Epithelial cell of prostate (primary cell): ENCODE measurements at regions not wholly inside any gene's neighbourhood (a gene's known extent, or its start where the extent isn't known, plus 50 kb on each side); places are given as distances from the start of the nearest gene placed in this dataset.

Experiments
- DNase-seq: peaks from one replicate; pipeline ENCODE4 v3.0.0-alpha.2; 2011; ENCODE audit warnings: low read depth, low spot score
- H3K27ac ChIP-seq: fragments of 450-650 bp; 2 replicates; pipeline ENCODE4 v1.5.1; 2017; ENCODE audit warnings: mild to moderate bottlenecking

DNA sequence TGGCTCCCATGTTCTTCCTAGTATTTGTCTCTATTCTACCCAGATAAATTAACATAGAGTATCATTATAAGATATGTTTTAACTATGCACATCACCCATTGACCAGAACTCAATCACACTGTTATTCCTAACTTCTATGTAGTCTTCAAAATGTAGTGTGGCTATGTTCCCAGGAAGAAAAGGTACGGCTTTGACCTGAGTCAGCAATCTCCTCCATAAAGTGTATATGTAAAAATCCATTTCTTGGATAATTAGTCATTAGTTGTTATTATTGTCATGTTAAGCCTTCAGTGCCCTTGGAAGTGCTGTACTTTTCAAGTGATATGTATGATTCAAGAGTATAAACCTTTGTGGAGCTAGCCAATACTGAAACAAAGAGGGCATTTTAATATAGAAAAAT lies 444.0 kb upstream of the ZWINT start:
- DNase-seq: no peak
- no peak overlapping the region for H3K27ac ChIP-seq

DNA sequence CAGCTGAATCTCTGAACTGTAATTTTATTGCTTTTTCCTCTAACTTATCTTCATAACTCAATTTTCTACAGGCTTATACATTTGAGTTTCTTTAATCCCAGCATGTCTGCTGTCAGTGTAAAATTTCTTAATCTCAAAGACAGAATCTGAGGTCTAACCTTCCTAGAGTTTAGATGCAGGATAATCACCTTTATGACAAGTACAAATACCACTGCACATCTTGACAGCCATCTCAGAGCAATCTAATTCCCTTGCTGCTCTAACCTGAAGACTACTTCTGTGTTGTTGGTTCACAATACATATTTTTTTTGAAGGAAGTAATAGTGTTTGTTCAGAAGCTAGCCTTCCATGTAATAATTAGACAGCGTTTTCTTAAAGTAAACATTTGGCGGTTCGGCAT lies 424.2 kb upstream of the ZWINT start:
- no peak for DNase-seq
- no peak overlapping the region for H3K27ac ChIP-seq

- no peak overlapping the region for H3K27ac ChIP-seq
- no peak for DNase-seq
These were observed 421.4 kb upstream of the ZWINT start for GRCh38 chr10:56782503-56782902.

DNA sequence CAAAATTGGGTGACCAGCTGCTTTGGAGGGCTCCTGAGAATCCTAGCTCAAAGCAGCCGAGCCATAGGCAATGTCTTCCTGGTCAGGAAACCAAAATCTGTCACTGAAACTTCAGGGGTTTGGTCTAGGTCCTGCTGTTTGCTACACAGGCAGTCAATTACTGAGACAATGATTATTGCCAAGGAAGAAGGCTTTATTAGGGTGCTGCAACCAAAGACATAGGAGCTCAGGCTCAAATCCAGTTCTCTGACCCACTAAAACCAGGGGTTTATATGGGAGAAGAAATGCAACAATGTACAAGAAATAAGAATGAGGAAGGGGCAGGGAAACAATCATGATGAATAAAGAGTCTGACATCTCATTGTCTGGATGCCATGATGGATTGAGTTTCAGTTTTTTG lies 410.3 kb upstream of the ZWINT start:
- H3K27ac ChIP-seq: no peak overlapping the region
- no peak for DNase-seq

DNA sequence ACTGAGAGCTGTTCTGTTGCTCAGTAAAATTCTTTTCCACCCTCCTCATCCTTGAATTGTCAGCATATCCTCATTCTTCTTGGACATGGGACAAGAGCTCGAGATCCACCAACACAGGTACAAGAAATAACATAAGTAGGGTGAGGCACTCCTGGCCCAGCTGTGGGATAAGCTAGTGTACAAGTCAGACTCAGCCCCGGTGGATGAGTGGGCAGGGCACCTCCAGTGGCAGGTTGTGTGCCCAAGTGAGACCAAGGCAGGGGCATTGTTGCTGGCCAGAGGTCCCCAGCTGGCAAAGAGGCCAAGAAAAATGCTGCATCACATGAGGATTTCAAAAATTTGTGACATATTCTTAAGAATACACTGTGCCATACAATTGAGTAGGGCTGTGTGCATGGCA lies 402.0 kb upstream of the ZWINT start:
- no peak overlapping the region for H3K27ac ChIP-seq
- DNase-seq: no peak

DNA sequence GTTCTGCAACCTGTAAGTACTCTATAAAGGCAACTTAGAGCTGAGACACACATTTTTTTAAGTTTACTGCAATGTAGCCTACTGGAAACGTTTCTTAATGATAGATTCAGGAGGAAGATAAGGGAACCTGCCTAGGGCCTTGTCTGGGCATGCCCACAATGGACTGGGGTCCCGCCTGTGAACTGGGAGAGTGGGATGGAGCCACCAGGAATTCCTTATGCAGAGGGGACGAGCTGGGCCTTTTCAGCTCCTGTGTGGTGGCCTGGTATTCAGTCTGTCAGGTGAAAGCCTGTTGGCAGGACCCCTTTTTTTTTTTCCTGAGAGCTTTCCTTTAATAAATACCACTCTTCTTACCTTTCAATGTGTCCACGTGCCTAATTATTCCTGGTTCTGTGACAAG lies 384.4 kb upstream of the ZWINT start:
- DNase-seq: no peak
- no peak overlapping the region for H3K27ac ChIP-seq

GRCh38 chr10:56728349-56728748 lies 367.3 kb upstream of the ZWINT start:
- DNase-seq: no peak
- H3K27ac ChIP-seq: no peak overlapping the region

DNA sequence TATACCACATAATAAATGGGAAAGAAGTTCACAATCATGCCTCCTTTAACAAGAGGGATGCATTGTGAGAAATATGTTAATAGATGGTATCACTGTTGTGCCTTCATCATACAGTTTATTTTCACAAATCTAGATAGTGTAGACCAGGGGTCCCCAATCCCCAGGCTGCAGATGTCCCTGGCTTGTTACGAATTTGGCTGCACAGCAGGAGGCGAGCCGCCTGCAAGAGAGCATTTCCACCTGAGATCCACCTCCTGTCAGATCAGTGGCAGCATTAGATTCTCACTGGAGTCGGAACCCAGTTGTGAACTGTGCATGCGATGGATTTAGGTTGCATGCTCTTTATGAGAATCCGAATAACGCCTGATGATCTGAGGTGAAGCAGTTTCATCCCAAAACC lies 361.9 kb upstream of the ZWINT start:
- H3K27ac ChIP-seq: no peak overlapping the region

GRCh38 chr10:56715262-56715661 lies 354.2 kb upstream of the ZWINT start:
- DNase-seq: no peak
- H3K27ac ChIP-seq: no peak overlapping the region

More for the DNA sequence above, 361.9 kb upstream of the ZWINT start:
- DNase-seq: no peak

- no peak overlapping the region for H3K27ac ChIP-seq
- DNase-seq: no peak
These were observed 337.4 kb upstream of the ZWINT start for GRCh38 chr10:56698506-56698905.

DNA sequence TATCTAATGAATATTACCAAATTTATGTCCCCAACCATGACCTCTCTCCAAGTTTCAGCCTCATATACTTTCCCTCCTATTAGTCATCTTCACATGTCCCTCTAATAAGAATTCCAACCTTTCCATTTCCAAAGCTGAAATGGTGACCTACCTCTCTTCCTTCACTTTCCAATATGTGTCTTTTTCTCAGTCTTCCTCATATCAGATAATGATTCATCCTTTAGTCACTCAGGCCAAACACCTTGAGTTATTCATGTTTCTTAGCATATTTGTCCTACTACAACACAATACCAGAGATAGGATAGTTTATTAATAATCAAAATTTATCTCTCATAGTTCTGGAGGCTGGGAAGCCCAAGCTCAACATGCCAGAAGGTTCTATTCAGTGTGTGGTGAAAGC lies 318.5 kb upstream of the ZWINT start:
- no peak overlapping the region for H3K27ac ChIP-seq
- DNase-seq: no peak

DNA sequence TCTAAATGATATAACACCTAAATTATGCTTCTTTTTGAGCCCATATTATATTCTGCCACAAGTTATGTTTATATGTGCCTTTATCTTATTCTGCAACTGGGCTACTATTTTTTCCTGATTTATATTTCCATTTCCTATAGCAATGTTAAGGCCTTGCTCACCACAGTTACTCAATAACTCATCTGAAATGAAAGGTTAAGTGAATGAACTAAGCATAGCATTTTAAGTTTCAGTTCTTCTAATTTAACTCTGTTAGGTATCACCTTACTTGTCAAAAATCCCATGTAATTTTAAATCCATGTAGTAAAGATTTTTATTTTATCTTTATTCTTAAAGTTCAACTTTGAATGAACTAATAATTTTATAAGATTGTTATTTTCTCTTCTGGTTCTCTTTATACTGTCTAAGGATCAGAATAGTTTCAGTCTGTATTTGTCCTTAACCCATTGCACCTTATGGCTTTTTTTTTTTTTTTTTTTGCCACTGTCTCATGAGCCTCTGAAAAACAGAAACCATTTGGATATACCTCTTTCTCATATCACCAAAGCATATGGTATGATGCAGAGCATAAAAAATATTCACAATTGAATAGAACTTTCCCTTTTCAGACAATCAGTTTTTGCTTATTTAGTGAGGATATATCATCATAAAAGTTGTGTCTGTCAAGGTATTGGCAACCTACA lies 301.8 kb upstream of the ZWINT start:
- DNase-seq: no peak

DNA sequence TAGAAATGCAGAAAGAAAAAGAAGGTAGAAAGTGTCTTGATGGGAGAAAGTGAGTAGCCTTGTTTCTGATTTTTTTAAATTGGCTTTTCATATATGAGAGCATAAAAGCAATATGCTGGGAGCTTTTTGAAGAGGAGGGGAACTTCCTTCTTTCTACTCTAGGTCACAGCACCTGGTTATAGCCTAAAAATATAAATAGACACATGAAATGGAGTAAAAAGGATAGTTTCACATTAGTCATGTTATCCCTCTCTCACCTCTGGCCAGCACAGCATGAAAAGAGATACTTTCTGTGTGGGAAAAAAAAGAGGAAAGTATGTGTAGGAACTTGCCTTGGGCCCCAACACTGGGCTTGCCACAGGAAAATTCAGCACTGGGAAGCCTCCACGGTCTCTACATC lies 292.2 kb upstream of the ZWINT start:
- DNase-seq: no peak

More for the DNA sequence above, 301.8 kb upstream of the ZWINT start:
- H3K27ac ChIP-seq: no peak overlapping the region

DNA sequence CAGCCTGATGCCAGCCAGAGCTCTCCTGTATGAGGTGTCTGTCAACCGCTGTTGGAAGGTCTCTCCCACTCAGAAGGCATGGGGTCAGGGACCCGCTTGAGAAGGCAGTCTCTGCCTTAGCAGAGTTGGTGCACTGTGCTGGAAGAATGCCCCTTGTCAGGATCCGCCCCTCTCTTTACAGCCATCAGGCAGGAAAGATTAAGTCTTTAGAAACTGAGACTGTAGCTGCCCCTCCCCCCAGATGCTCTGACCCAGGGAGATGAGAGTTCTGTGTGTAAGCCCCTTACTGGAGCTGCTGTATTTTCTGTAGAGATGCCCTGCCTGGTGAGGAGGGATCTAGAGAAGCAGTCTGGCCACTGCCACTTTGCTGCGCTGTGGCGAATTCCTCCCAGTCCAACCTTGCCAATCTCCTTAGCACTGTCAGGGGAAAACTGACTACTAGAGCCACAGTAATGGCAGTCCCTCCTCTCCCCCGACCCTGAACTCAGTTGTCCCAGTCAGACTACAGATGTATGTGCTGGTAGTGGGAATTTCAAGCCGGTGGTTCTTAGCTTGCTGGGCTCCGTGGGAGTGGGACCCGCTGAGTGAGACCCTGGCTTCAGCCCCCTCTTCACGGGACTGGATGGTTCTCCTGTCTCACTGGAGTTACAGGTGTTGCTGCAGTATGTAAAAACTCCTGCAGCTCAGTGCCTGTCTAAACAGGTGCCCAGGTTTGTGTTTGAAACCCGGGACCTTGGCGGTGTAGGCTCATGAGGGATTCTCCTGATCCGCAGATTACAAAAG lies 285.5 kb upstream of the ZWINT start:
- DNase-seq: no peak
- no peak overlapping the region for H3K27ac ChIP-seq

More for the DNA sequence above, 292.2 kb upstream of the ZWINT start:
- H3K27ac ChIP-seq: peak overlapping the region; percentile 21

- H3K27ac ChIP-seq: no peak overlapping the region
- DNase-seq: no peak
These were observed 272.9 kb upstream of the ZWINT start for GRCh38 chr10:56633876-56634452.

DNA sequence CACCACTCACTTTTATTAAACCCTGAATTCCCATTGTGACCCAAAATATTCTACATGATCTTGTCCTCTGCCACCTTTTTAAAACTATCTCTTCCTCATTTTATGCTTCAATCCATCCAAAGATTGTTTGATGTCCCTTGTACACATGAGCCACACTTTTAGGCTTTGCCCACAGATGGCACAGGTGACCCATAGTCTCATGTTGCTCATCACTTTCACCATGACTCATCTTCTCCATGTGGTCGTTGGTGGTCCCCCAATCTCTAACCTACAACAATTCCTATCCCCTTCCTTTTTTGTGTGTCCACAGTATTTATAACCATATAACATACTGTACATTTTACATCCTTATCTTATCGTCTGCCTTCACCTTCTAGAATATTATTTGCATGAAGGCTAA lies 271.5 kb upstream of the ZWINT start:
- H3K27ac ChIP-seq: no peak overlapping the region
- DNase-seq: no peak

DNA sequence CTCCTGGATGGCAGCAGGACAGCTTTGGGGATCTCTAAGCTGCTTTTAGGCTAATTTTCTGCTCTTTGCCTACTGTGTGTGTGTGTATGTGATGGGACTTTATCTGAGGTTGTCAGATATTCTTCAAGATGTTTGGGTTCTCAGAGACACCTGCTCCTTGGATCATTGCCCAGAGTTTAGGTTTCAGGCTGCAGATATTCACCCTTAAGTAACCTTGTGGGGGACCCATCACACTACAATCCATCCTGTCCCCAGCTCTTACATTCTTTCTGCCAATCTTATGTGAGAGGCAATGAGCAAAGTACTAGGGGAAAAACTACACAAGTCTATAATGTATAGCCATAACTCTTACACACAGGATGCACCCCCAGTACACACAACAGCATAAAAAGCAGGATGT lies 263.0 kb upstream of the ZWINT start:
- DNase-seq: no peak

DNA sequence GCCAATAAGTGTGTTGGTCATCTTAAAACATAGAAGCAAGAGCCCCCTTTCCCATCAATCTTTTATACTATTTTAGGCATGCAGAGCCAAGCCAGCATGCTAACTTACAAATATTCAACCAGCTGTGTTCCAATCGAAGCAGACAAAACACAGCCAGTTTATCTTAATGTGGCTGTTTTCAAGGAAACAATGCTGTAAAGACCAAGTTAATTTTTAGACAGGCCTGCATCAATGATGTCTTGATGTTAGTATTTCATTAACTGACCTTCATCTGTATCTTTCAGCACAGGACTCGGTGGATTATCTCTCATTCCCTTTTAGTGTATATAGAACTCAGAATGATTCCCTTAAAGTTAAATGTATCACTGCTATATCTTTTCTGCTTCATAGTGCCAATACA lies 262.0 kb upstream of the ZWINT start:
- no peak for DNase-seq
- no peak overlapping the region for H3K27ac ChIP-seq

More for the DNA sequence above, 263.0 kb upstream of the ZWINT start:
- H3K27ac ChIP-seq: no peak overlapping the region

DNA sequence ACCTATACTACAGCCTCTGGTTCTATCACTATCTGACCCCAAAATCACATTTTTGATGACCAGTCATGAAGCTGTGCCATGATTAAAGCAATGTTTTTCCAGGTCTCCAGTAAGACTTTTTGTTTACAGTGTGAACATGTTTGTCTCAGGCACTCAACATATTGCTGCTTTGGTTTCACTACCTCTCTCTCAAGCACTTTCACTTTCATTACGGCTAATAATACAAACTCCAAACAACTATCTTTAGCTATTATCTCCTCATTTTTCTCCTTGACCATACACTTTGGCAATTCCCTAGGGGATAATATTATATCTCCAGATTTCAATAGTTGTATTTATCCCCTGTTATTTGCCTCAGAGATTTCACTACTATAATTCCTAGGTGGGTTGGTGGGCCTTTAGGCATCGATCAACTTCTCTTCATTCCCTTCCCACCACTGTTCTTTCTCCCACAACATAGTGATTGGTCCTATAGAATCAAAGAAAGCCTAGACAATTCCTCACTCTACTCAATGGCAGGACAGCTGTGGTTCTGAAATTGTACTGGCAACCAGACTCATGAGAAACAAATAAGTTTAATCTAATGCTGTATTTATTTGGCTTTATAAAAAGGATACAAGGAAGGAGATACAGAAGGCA lies 261.4 kb upstream of the ZWINT start:
- DNase-seq: no peak
- no peak overlapping the region for H3K27ac ChIP-seq

DNA sequence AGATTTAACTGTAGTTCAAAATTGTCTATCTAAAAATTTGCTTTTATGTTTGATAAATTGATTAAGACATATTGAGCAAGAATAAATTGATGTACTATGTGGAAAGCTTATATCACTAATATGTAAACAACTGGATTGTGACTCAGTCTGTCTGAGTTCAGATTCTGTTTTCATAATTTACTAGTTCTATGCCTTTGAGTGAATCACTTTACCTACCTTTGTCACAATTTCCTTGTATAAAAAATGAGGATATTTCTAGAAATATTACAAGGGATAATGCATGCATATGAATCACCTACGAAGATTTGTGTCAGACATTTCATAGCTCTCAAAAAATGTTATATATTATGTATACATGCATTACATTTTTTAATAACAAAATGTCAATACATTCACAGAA lies 245.1 kb upstream of the ZWINT start:
- DNase-seq: no peak
- no peak overlapping the region for H3K27ac ChIP-seq

DNA sequence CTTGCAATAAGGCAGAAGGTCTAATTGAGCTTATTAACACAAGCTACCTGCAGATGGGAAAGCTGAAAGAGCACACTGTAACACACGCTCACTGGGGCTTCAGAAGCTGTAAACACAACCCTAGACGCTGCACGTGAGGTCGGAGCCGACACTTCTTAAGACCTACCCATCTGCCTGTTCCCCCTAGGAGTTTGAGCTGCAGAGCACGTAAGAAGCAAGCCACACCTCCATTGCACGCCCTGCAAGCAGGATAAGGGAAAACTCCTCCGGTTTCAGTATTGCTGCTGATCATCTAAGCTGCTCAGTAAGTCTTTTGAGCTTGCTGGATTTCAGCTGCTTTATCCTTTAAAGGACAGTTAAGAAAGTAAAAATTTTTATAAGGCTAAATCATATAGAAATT lies 244.0 kb upstream of the ZWINT start:
- no peak for DNase-seq
- no peak overlapping the region for H3K27ac ChIP-seq
